ENCODE measurements at regions not wholly inside any gene's neighbourhood (a gene's known extent, or its start where the extent isn't known, plus 50 kb on each side); places are given as distances from the start of the nearest gene placed in this dataset.
"Not testable (repeated sequence)": the region's sequence is repeated elsewhere in the genome, so short reads cannot be mapped to it uniquely, and the experiment has no call there.

GRCh38 chr13:71304861-71305260, 562.1 kb downstream of the DACH1 start:
- Histone ChIP-seq H3K27me3 (no peaks in the 10 kb centered on the region), H3K27ac (no peak overlapping the region), H3K36me3 (no peaks in the 10 kb centered on the region), H3K9me3 (no peaks in the 10 kb centered on the region), H3K4me1 (peaks cover 0 to 4% (median 0%) of the 10 kb centered on the region in 4 donors), H3K4me3 (no peak overlapping the region)
- TF ChIP-seq POLR2A (IDR thresholded peaks at IDR 0.05) (no peak), EP300 (IDR thresholded peaks at IDR 0.05; ENCODE audit: low read depth) (no peak)
- no peak for DNase-seq
- 37% methylated on average over 3 of the region's 3 CpGs for WGBS, 2 donors (ENCODE audit: low coverage in 1 of 2)
- in situ Hi-C loops (cut with MboI; ENCODE audit: low pct_ligation_motif_present in 1 of 4, low pct_unique_long_range_greater_than_20kb in 1 of 4, low sequenced_read_pairs in 3 of 4) = loop anchor here in 3 of 4 donors (25.0 kb wide), 1 partner anchor 582 kb away; no protein-coding TSS in a partner anchor
- intact Hi-C loops (cut with DNase I; ENCODE audit: low total_unique reads) = no loop called here

- peaks cover 0 to 4% (median 0%) of the 10 kb centered on the region in 4 donors for H3K4me1 ChIP-seq
- no peak for TF ChIP-seq POLR2A (IDR thresholded peaks at IDR 0.05)
- WGBS, 2 donors (ENCODE audit: low coverage in 1 of 2) = 43 to 59% methylated on average over 2 to 3 of the region's 3 CpGs
- no peak overlapping the region for H3K4me3 ChIP-seq
- H3K27me3 ChIP-seq = no peaks in the 10 kb centered on the region
- no peaks in the 10 kb centered on the region for H3K36me3 ChIP-seq
- intact Hi-C loops (cut with DNase I; ENCODE audit: low total_unique reads) = no loop called here
- in situ Hi-C loops (cut with MboI; ENCODE audit: low pct_ligation_motif_present in 1 of 4, low pct_unique_long_range_greater_than_20kb in 1 of 4, low sequenced_read_pairs in 3 of 4) = loop anchor here in 3 of 4 donors (25.0 kb wide), 1 partner anchor 584 kb away; no protein-coding TSS in a partner anchor
- no peaks in the 10 kb centered on the region for H3K9me3 ChIP-seq
- no peak for DNase-seq
- no peak overlapping the region for H3K27ac ChIP-seq
Observed at GRCh38 chr13:71303144-71303543, 563.9 kb downstream of the DACH1 start.

GRCh38 chr13:71300602-71301001, 566.4 kb downstream of the DACH1 start:
- Histone ChIP-seq H3K27ac (no peak overlapping the region), H3K9me3 (no peaks in the 10 kb centered on the region), H3K36me3 (no peaks in the 10 kb centered on the region), H3K4me1 (peaks cover 0 to 3% (median 0%) of the 10 kb centered on the region in 4 donors), H3K4me3 (no peak overlapping the region), H3K27me3 (no peaks in the 10 kb centered on the region)
- intact Hi-C loops (cut with DNase I; ENCODE audit: low total_unique reads) (no loop called here), in situ Hi-C loops (cut with MboI; ENCODE audit: low pct_ligation_motif_present in 1 of 4, low pct_unique_long_range_greater_than_20kb in 1 of 4, low sequenced_read_pairs in 3 of 4) (loop anchor here in 3 of 4 donors (25.0 kb wide), 1 partner anchor 587 kb away; no protein-coding TSS in a partner anchor)
- DNase-seq = no peak
- TF ChIP-seq CTCF (IDR thresholded peaks at IDR 0.05) = no peak
- no peak for TF ChIP-seq EP300 (IDR thresholded peaks at IDR 0.05; ENCODE audit: low read depth)
- no peak for TF ChIP-seq POLR2A (IDR thresholded peaks at IDR 0.05)
- no peak for TF ChIP-seq POLR2AphosphoS5 (IDR thresholded peaks at IDR 0.05)

- Histone ChIP-seq H3K27ac (peak overlapping the region in 1 of 4 donors; percentile 52), H3K36me3 (no peaks in the 10 kb centered on the region), H3K9me3 (no peaks in the 10 kb centered on the region), H3K4me3 (peak overlapping the region in 1 of 4 donors; percentile 50), H3K27me3 (no peaks in the 10 kb centered on the region), H3K4me1 (peaks cover 0 to 7% (median 4%) of the 10 kb centered on the region in 4 donors)
- no peak for DNase-seq
- 89 to 99% methylated on average over 4 of the region's 4 CpGs for WGBS, 2 donors (ENCODE audit: low coverage in 1 of 2)
- in situ Hi-C loops (cut with MboI; ENCODE audit: low pct_ligation_motif_present in 1 of 4, low pct_unique_long_range_greater_than_20kb in 1 of 4, low sequenced_read_pairs in 3 of 4) (no loop called here), intact Hi-C loops (cut with DNase I; ENCODE audit: low total_unique reads) (no loop called here)
- TF ChIP-seq POLR2AphosphoS5 (IDR thresholded peaks at IDR 0.05) = no peak
- no peak for TF ChIP-seq EP300 (IDR thresholded peaks at IDR 0.05; ENCODE audit: low read depth)
Observed at GRCh38 chr13:71291842-71292146, 575.2 kb downstream of the DACH1 start.

GRCh38 chr13:71290963-71291841, 575.8 kb downstream of the DACH1 start:
- in situ Hi-C loops (cut with MboI; ENCODE audit: low pct_ligation_motif_present in 1 of 4, low pct_unique_long_range_greater_than_20kb in 1 of 4, low sequenced_read_pairs in 3 of 4) = no loop called here
- DNase-seq = peak; percentile 19
- 47 to 57% methylated on average over 8 to 10 of the region's 10 CpGs for WGBS, 2 donors (ENCODE audit: low coverage in 1 of 2)

GRCh38 chr13:71289980-71290379, 577.0 kb downstream of the DACH1 start:
- H3K36me3 ChIP-seq; intact Hi-C loops (cut with DNase I; ENCODE audit: low total_unique reads); H3K9me3 ChIP-seq; in situ Hi-C loops (cut with MboI; ENCODE audit: low pct_ligation_motif_present in 1 of 4, low pct_unique_long_range_greater_than_20kb in 1 of 4, low sequenced_read_pairs in 3 of 4); H3K4me3 ChIP-seq; H3K27me3 ChIP-seq; H3K4me1 ChIP-seq; DNase-seq; H3K27ac ChIP-seq: not testable (repeated sequence)
- WGBS, 2 donors (ENCODE audit: low coverage in 1 of 2) = 90 to 100% methylated on average over 1 to 3 of the region's 3 CpGs

More at GRCh38 chr13:71290963-71291841, 575.8 kb downstream of the DACH1 start:
- H3K4me1 ChIP-seq = peaks cover 0 to 7% (median 4%) of the 10 kb centered on the region in 4 donors
- H3K27ac ChIP-seq = peak overlapping the region in 2 of 4 donors; percentile 23 to 52
- intact Hi-C loops (cut with DNase I; ENCODE audit: low total_unique reads) = no loop called here
- no peaks in the 10 kb centered on the region for H3K9me3 ChIP-seq
- no peaks in the 10 kb centered on the region for H3K36me3 ChIP-seq
- no peak for TF ChIP-seq POLR2AphosphoS5 (IDR thresholded peaks at IDR 0.05)
- no peak for TF ChIP-seq EP300 (IDR thresholded peaks at IDR 0.05; ENCODE audit: low read depth)
- no peak for TF ChIP-seq CTCF (IDR thresholded peaks at IDR 0.05)
- TF ChIP-seq POLR2A (IDR thresholded peaks at IDR 0.05) = no peak
- peak overlapping the region; percentile 7 to 50 (median 29) for H3K4me3 ChIP-seq
- no peaks in the 10 kb centered on the region for H3K27me3 ChIP-seq
